Endothelial cell of umbilical vein (primary cell): ENCODE measurements at regions not wholly inside any gene's neighbourhood (a gene's known extent, or its start where the extent isn't known, plus 50 kb on each side); places are given as distances from the start of the nearest gene placed in this dataset.

Experiments
- CTCF ChIP-seq, 2 donors: IDR thresholded peaks; 1 replicate in 1 of 2; 2 replicates in 1 of 2; pipeline ENCODE4 v1.5.1; 2011; ENCODE audit warnings: low read length in 2 of 2, mild to moderate bottlenecking in 2 of 2, moderate library complexity in 2 of 2, control low read depth in 1 of 2, inconsistent platforms in 1 of 2, low read depth in 1 of 2; ENCODE audit not compliant: insufficient read depth in 1 of 2; ENCODE audit errors: extremely low read depth in 1 of 2
- EZH2 ChIP-seq: IDR thresholded peaks from 2 replicates; pipeline ENCODE4 v1.6.1; 2012; ENCODE audit warnings: borderline replicate concordance, low read depth, mild to moderate bottlenecking, moderate library complexity, low read length, inconsistent platforms; ENCODE audit not compliant: severe bottlenecking
- MYC ChIP-seq: IDR thresholded peaks from one replicate; pipeline ENCODE4 v1.6.1; 2011; ENCODE audit warnings: mild to moderate bottlenecking, low read depth, low read length
- POLR2A ChIP-seq: IDR thresholded peaks from 2 replicates; pipeline ENCODE4 v1.6.1; 2012; ENCODE audit warnings: low read depth, mild to moderate bottlenecking, control low read depth, low read length
- TF ChIP-seq, protein P1 (sequence below): IDR thresholded peaks from 2 replicates; pipeline ENCODE4 v1.6.1; 2011; ENCODE audit not compliant: insufficient read depth, insufficient read length

DNA sequence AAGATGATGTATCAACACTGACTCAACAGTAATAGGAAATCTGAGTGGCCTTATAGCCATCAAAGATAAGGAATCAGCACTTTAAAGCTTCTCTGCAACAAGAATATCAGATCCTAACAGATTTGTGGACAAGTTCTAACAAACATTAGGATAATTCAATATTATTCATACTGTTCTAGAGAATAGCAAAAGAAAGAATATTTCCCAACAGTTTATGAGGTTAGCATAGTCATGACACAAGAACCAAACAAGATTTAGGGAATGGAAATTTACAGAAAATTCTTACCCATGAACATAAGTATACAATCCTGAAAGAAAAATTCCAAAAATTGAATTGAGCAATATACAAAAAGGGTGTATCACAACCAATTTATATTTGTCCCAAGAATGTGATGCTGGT, 64.3 kb upstream of the BTBD3 start:
- TF ChIP-seq CTCF (IDR thresholded peaks at IDR 0.05; ENCODE audit: extremely low read depth in 1 of 2, insufficient read depth in 1 of 2, low read depth in 1 of 2, low read length in 2 of 2) (no peak), EZH2 (no peak), MYC (no peak), POLR2A (no peak)
- TF ChIP-seq, protein P1, sequence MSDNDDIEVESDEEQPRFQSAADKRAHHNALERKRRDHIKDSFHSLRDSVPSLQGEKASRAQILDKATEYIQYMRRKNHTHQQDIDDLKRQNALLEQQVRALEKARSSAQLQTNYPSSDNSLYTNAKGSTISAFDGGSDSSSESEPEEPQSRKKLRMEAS, result no peak
